Tibial nerve (tissue), 4 donors: ENCODE measurements at regions not wholly inside any gene's neighbourhood (a gene's known extent, or its start where the extent isn't known, plus 50 kb on each side); places are given as distances from the start of the nearest gene placed in this dataset.

Experiments used
- EP300 ChIP-seq, 2 donors: sonication (generic); formaldehyde crosslinking; IDR thresholded peaks; one replicate each; pipeline ENCODE4 v1.6.1; 2017; ENCODE audit warnings: antibody characterized with exemption in 2 of 2, mild to moderate bottlenecking in 1 of 2
- POLR2A ChIP-seq, 2 donors: fragments of 450-650 bp; IDR thresholded peaks; one replicate each; pipeline ENCODE4 v1.6.1; 2017; ENCODE audit warnings: antibody characterized with exemption in 2 of 2, mild to moderate bottlenecking in 2 of 2, moderate library complexity in 2 of 2
- TF ChIP-seq, protein P1 (sequence below), 5 experiments: fragments of 200-600 bp in 3 of 5; fragments of 450-650 bp in 2 of 5; sonication (generic) in 3 of 5; IDR thresholded peaks; one replicate each; pipeline ENCODE4 v1.5.1; 2016 to 2019; ENCODE audit warnings: antibody characterized with exemption in 5 of 5, mild to moderate bottlenecking in 3 of 5, moderate library complexity in 2 of 5

DNA sequence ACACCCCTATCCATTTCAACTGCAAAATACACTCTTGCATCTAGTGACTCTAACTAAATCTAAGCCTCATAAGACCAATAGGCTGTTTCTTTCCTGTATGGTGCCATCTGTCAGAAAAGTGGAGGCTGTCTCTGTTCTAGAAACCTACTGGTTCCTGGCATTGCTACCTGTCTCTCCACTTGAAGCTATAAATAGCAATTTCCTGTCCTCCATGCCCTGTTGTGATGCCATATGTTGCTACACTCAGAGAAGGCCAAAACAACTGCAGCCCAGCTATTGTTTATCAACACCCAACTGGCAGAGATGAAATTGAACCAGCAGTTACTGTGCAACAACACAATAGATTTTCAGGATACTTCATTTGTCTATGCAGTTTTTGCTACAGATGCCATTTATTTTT lies 1355.1 kb upstream of the SLC39A10 start:
- TF ChIP-seq, protein P1, sequence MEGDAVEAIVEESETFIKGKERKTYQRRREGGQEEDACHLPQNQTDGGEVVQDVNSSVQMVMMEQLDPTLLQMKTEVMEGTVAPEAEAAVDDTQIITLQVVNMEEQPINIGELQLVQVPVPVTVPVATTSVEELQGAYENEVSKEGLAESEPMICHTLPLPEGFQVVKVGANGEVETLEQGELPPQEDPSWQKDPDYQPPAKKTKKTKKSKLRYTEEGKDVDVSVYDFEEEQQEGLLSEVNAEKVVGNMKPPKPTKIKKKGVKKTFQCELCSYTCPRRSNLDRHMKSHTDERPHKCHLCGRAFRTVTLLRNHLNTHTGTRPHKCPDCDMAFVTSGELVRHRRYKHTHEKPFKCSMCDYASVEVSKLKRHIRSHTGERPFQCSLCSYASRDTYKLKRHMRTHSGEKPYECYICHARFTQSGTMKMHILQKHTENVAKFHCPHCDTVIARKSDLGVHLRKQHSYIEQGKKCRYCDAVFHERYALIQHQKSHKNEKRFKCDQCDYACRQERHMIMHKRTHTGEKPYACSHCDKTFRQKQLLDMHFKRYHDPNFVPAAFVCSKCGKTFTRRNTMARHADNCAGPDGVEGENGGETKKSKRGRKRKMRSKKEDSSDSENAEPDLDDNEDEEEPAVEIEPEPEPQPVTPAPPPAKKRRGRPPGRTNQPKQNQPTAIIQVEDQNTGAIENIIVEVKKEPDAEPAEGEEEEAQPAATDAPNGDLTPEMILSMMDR (IDR thresholded peaks at IDR 0.05) = no peak
- TF ChIP-seq POLR2A (IDR thresholded peaks at IDR 0.05) (no peak), EP300 (IDR thresholded peaks at IDR 0.05) (no peak)
